GM12878 (cell line): ENCODE measurements at regions not wholly inside any gene's neighbourhood (a gene's known extent, or its start where the extent isn't known, plus 50 kb on each side); places are given as distances from the start of the nearest gene placed in this dataset.

Experiments used
- ATAC-seq: fragments of 200-7000 bp; cut with Tn5 transposase; 3 replicates; pipeline ENCODE4 v1.9.1; 2020; ENCODE audit warnings: mild to moderate bottlenecking, moderate library complexity
- BruUV-seq: library from RNA; stranded (reverse); fragments of 400-500 nt; replicated peaks from 2 replicates; lab custom pipeline; 2021; lab: Mats Ljungman, UMichigan
- CTCF ChIA-PET: fragments of 300-600 bp; sonication (Branson Sonifier 250); formaldehyde crosslinking; extraction: SDS; loops from one replicate; lab custom pipeline; 2021; ENCODE audit warnings: inconsistent platforms; lab: Yijun Ruan, JAX
- POLR2A ChIA-PET: fragments of 350-600 bp; formaldehyde crosslinking; extraction: SDS; loops from one replicate; lab custom pipeline; 2021; ENCODE audit warnings: inconsistent platforms; lab: Charles Lee
- RAD21 ChIA-PET: fragments of 300-600 bp; sonication (Branson Sonifier 250); formaldehyde crosslinking; loops from one replicate; lab custom pipeline; 2023; ENCODE audit warnings: antibody characterized with exemption; ENCODE audit not compliant: unreplicated experiment; lab: Charles Lee
- SMC1A ChIA-PET: fragments of 300-600 bp; sonication (Branson Sonifier 250); formaldehyde crosslinking; loops from one replicate; lab custom pipeline; 2023; ENCODE audit not compliant: unreplicated experiment, uncharacterized antibody; lab: Charles Lee
- DNase-seq: peaks from one replicate; pipeline ENCODE4 v3.0.0-alpha.2; 2011; ENCODE audit warnings: low read depth, low spot score
- FAIRE-seq: peaks from 3 replicates; lab custom pipeline; 2011; peaks lifted over from hg19 to GRCh38; lab: Jason Lieb, UNC
- H2AFZ ChIP-seq: 2 replicates; pipeline ENCODE4 v1.6.0; 2011; ENCODE audit warnings: low read depth, low read length, control low read depth; ENCODE audit not compliant: control insufficient read depth
- H3K27ac ChIP-seq: 2 replicates; pipeline ENCODE4 v1.5.1; 2011; ENCODE audit warnings: control low read depth; ENCODE audit not compliant: control insufficient read depth, insufficient read depth
- H3K27me3 ChIP-seq, 2 experiments: replicated peaks in 1 of 2; 2 replicates each; pipeline versions ENCODE4 v1.6.0 to v1.6.1; 2011; ENCODE audit warnings: low read length in 1 of 2; ENCODE audit not compliant: control insufficient read depth in 2 of 2, insufficient read depth in 2 of 2
- H3K36me3 ChIP-seq, 2 experiments: 2 replicates each; pipeline ENCODE4 v1.5.1; 2011; ENCODE audit warnings: low read length in 1 of 2; ENCODE audit not compliant: control insufficient read depth in 2 of 2, insufficient read depth in 2 of 2
- H3K4me1 ChIP-seq: 2 replicates; pipeline ENCODE4 v1.6.1; 2011; ENCODE audit warnings: mild to moderate bottlenecking, low read length, moderate library complexity, mixed read lengths; ENCODE audit not compliant: control insufficient read depth, insufficient read depth
- H3K4me2 ChIP-seq: 2 replicates; pipeline ENCODE4 v1.6.0; 2011; ENCODE audit warnings: control low read depth; ENCODE audit not compliant: control insufficient read depth, insufficient read depth
- H3K4me3 ChIP-seq: fragments of 200-600 bp; sonication (generic); 2 replicates; pipeline ENCODE4 v1.5.1; 2016
- H3K79me2 ChIP-seq: 2 replicates; pipeline ENCODE4 v1.6.0; 2011; ENCODE audit warnings: low read length; ENCODE audit not compliant: control insufficient read depth, insufficient read depth
- H3K9ac ChIP-seq: 2 replicates; pipeline ENCODE4 v1.8.0; 2011; ENCODE audit warnings: low read length, control low read depth, mixed read lengths; ENCODE audit not compliant: control insufficient read depth, insufficient read depth
- H3K9me3 ChIP-seq: replicated peaks from 3 replicates; pipeline ENCODE4 v1.5.1; 2011; ENCODE audit warnings: mild to moderate bottlenecking, low read length; ENCODE audit not compliant: control insufficient read depth, insufficient read depth
- H4K20me1 ChIP-seq: 2 replicates; pipeline ENCODE4 v1.6.0; 2011; ENCODE audit not compliant: control insufficient read depth, insufficient read depth
- CBFB ChIP-seq: IDR thresholded peaks from 2 replicates; pipeline ENCODE4 v1.6.1; 2016; ENCODE audit warnings: antibody characterized with exemption, low read depth
- CBX3 ChIP-seq: fragments of 200-600 bp; sonication (generic); IDR thresholded peaks from 2 replicates; pipeline ENCODE4 v1.6.1; 2016; ENCODE audit warnings: low read depth, borderline replicate concordance
- CBX5 ChIP-seq: sonication (generic); IDR thresholded peaks from 2 replicates; pipeline ENCODE4 v1.6.1; 2016; ENCODE audit warnings: low read depth, moderate library complexity, mild to moderate bottlenecking, inconsistent platforms
- MYC ChIP-seq: IDR thresholded peaks from 2 replicates; pipeline ENCODE4 v1.6.1; 2011; ENCODE audit warnings: mild to moderate bottlenecking, low read length, moderate library complexity, inconsistent platforms; ENCODE audit not compliant: insufficient read depth, insufficient replicate concordance, insufficient read length, severe bottlenecking
- NFYA ChIP-seq: IDR thresholded peaks from 2 replicates; pipeline ENCODE4 v1.6.1; 2011; ENCODE audit warnings: low read depth, mild to moderate bottlenecking, low read length, improper control_type of control experiment, borderline replicate concordance
- NFYB ChIP-seq: IDR thresholded peaks from 2 replicates; pipeline ENCODE4 v1.6.1; 2011; ENCODE audit warnings: low read depth, mild to moderate bottlenecking, low read length, improper control_type of control experiment, moderate library complexity; ENCODE audit not compliant: insufficient read depth
- PML ChIP-seq: IDR thresholded peaks from 2 replicates; pipeline ENCODE4 v1.6.1; 2012; ENCODE audit warnings: low read length, inconsistent platforms
- POLR2AphosphoS5 ChIP-seq: IDR thresholded peaks from 2 replicates; pipeline ENCODE4 v1.6.1; 2011; ENCODE audit warnings: mild to moderate bottlenecking, low read length, inconsistent platforms
- RFX5 ChIP-seq: IDR thresholded peaks from 2 replicates; pipeline ENCODE4 v1.6.1; 2011; ENCODE audit warnings: low read depth, low read length, improper control_type of control experiment
- SUZ12 ChIP-seq: fragments of 200-600 bp; sonication (generic); IDR thresholded peaks from one replicate; pipeline ENCODE4 v1.6.1; 2018; ENCODE audit warnings: antibody characterized with exemption, mild to moderate bottlenecking; ENCODE audit not compliant: unreplicated experiment
- TCF7 ChIP-seq: IDR thresholded peaks from 2 replicates; pipeline ENCODE4 v1.6.1; 2014; ENCODE audit warnings: antibody characterized with exemption, borderline replicate concordance
- YBX1 ChIP-seq: fragments of 450-650 bp; IDR thresholded peaks from 2 replicates; pipeline ENCODE4 v1.6.1; 2016; ENCODE audit warnings: antibody characterized with exemption
- ZBTB11 ChIP-seq: fragments of 450-650 bp; formaldehyde crosslinking; IDR thresholded peaks from 2 replicates; pipeline ENCODE4 v1.5.0; 2022; ENCODE audit warnings: mild to moderate bottlenecking, missing genetic modification characterization
- WGBS: methylation state at CpG from one replicate; pipeline ENCODE4 v1.1.6; 2016; ENCODE audit warnings: low lambda C conversion rate; ENCODE audit not compliant: insufficient replicate concordance, insufficient coverage; ENCODE audit errors: missing lambda C conversion rate; 5-methylcytosine and 5-hydroxymethylcytosine counted together
- in situ Hi-C: fragments of 300-500 bp; cut with MboI; formaldehyde crosslinking; loops from 9 replicates; pipeline ENCODE4 v1.14.3; 2018; ENCODE audit warnings: mixed read lengths
- intact Hi-C: fragments of 100-400 bp; cut with micrococcal nuclease; formaldehyde crosslinking; loops from one replicate; pipeline ENCODE4 v1.14.2; 2022; ENCODE audit not compliant: unreplicated experiment
- TF ChIP-seq, protein P1 (sequence below): fragments of 450-650 bp; IDR thresholded peaks from 2 replicates; pipeline ENCODE4 v1.6.1; 2018; ENCODE audit warnings: borderline replicate concordance, mild to moderate bottlenecking; ENCODE audit not compliant: partially characterized antibody
- TF ChIP-seq, protein P2 (sequence below), 3 experiments: IDR thresholded peaks in 2 of 3; conservative IDR thresholded peaks in 1 of 3; 2 replicates each; pipeline ENCODE4 v1.5.1; 2011; ENCODE audit warnings: low read depth in 3 of 3, low read length in 3 of 3, mild to moderate bottlenecking in 3 of 3, control low read depth in 2 of 3, moderate library complexity in 2 of 3, inconsistent platforms in 1 of 3, mixed read lengths in 1 of 3; ENCODE audit not compliant: control insufficient read depth in 2 of 3, insufficient read depth in 1 of 3; ENCODE audit errors: extremely low read depth in 1 of 3

- in situ Hi-C loops, result no loop called here
- POLR2A ChIA-PET, result no interaction called here
- DNase-seq (no peak), FAIRE-seq (no peak), ATAC-seq (no peak)
- CTCF ChIA-PET, result no interaction called here
- Histone ChIP-seq H3K9ac (no peak overlapping the region), H3K36me3 (no peaks in the 10 kb centered on the region), H3K27me3 (no peaks in the 10 kb centered on the region), H3K4me1 (no peaks in the 10 kb centered on the region), H2AFZ (no peak overlapping the region), H3K27ac (no peak overlapping the region), H3K9me3 (no peaks in the 10 kb centered on the region), H3K4me2 (no peak overlapping the region), H3K79me2 (no peaks in the 10 kb centered on the region), H4K20me1 (no peaks in the 10 kb centered on the region), H3K4me3 (no peak overlapping the region)
- no TSS peak for BruUV-seq
- SMC1A ChIA-PET, result no interaction called here
- WGBS, result 4% methylated on average over 2 of the region's 2 CpGs
- RAD21 ChIA-PET, result no interaction called here
- intact Hi-C loops, result no loop called here
- TF ChIP-seq CBX5 (no peak), SUZ12 (no peak), POLR2AphosphoS5 (no peak), ZBTB11 (CRISPR knock-in tag) (no peak), YBX1 (no peak), NFYB (no peak), MYC (no peak), CBX3 (no peak), NFYA (no peak), CBFB (no peak), RFX5 (no peak), TCF7 (no peak), PML (no peak)
- TF ChIP-seq, protein P1, sequence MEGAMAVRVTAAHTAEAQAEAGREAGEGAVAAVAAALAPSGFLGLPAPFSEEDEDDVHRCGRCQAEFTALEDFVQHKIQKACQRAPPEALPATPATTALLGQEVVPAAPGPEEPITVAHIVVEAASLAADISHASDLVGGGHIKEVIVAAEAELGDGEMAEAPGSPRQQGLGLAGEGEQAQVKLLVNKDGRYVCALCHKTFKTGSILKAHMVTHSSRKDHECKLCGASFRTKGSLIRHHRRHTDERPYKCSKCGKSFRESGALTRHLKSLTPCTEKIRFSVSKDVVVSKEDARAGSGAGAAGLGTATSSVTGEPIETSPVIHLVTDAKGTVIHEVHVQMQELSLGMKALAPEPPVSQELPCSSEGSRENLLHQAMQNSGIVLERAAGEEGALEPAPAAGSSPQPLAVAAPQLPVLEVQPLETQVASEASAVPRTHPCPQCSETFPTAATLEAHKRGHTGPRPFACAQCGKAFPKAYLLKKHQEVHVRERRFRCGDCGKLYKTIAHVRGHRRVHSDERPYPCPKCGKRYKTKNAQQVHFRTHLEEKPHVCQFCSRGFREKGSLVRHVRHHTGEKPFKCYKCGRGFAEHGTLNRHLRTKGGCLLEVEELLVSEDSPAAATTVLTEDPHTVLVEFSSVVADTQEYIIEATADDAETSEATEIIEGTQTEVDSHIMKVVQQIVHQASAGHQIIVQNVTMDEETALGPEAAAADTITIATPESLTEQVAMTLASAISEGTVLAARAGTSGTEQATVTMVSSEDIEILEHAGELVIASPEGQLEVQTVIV, result no peak
- TF ChIP-seq, protein P2, sequence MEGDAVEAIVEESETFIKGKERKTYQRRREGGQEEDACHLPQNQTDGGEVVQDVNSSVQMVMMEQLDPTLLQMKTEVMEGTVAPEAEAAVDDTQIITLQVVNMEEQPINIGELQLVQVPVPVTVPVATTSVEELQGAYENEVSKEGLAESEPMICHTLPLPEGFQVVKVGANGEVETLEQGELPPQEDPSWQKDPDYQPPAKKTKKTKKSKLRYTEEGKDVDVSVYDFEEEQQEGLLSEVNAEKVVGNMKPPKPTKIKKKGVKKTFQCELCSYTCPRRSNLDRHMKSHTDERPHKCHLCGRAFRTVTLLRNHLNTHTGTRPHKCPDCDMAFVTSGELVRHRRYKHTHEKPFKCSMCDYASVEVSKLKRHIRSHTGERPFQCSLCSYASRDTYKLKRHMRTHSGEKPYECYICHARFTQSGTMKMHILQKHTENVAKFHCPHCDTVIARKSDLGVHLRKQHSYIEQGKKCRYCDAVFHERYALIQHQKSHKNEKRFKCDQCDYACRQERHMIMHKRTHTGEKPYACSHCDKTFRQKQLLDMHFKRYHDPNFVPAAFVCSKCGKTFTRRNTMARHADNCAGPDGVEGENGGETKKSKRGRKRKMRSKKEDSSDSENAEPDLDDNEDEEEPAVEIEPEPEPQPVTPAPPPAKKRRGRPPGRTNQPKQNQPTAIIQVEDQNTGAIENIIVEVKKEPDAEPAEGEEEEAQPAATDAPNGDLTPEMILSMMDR (IDR thresholded peaks at IDR 0.05 in 2 of 3, conservative IDR thresholded peaks at IDR 0.05 in 1 of 3; ENCODE audit: control insufficient read depth in 2 of 3, extremely low read depth in 1 of 3, insufficient read depth in 1 of 3, low read depth in 3 of 3, low read length in 3 of 3), result no peak
Measured at GRCh38 chr2:16304876-16305590, 360.6 kb downstream of the CYRIA start.
